ENCODE measurements at regions not wholly inside any gene's neighbourhood (a gene's known extent, or its start where the extent isn't known, plus 50 kb on each side); places are given as distances from the start of the nearest gene placed in this dataset.
"Not testable (repeated sequence)": the region's sequence is repeated elsewhere in the genome, so short reads cannot be mapped to it uniquely, and the experiment has no call there.

GRCh38 chr2:167787021-167787420 lies 460.4 kb downstream of the STK39 start:
- Histone ChIP-seq H3K27me3 (no peaks in the 10 kb centered on the region), H3K4me3 (no peak overlapping the region), H3K36me3 (no peaks in the 10 kb centered on the region), H3K9me3 (no peaks in the 10 kb centered on the region), H3K4me1 (no peaks in the 10 kb centered on the region), H3K27ac (no peak overlapping the region)
- ATAC-seq = no peak
- WGBS, 2 donors (ENCODE audit: low coverage in 1 of 2) = 100% methylated on average over 1 of the region's 1 CpG
- TF ChIP-seq POLR2A (IDR thresholded peaks at IDR 0.05) (no peak), EP300 (IDR thresholded peaks at IDR 0.05) (no peak), CTCF (IDR thresholded peaks at IDR 0.05) (no peak), POLR2AphosphoS5 (IDR thresholded peaks at IDR 0.05) (no peak)

- no peaks in the 10 kb centered on the region for H3K36me3 ChIP-seq
- WGBS, 2 donors (ENCODE audit: low coverage in 1 of 2) = 67 to 75% methylated on average over 5 to 6 of the region's 6 CpGs
- no peaks in the 10 kb centered on the region for H3K4me1 ChIP-seq
- no peak overlapping the region for H3K27ac ChIP-seq
- no peaks in the 10 kb centered on the region for H3K9me3 ChIP-seq
- no peak overlapping the region for H3K4me3 ChIP-seq
- no peak for ATAC-seq
- no peaks in the 10 kb centered on the region for H3K27me3 ChIP-seq
- TF ChIP-seq CTCF (IDR thresholded peaks at IDR 0.05) (no peak), POLR2AphosphoS5 (IDR thresholded peaks at IDR 0.05) (no peak), POLR2A (IDR thresholded peaks at IDR 0.05) (no peak), EP300 (IDR thresholded peaks at IDR 0.05) (no peak)
Observed at GRCh38 chr2:167785606-167786216, 461.7 kb downstream of the STK39 start.

- no peak overlapping the region for H3K4me3 ChIP-seq
- TF ChIP-seq EP300 (IDR thresholded peaks at IDR 0.05) = no peak
- no peak for TF ChIP-seq CTCF (IDR thresholded peaks at IDR 0.05)
- TF ChIP-seq POLR2AphosphoS5 (IDR thresholded peaks at IDR 0.05) = no peak
- TF ChIP-seq POLR2A (IDR thresholded peaks at IDR 0.05) = no peak
- no peak for ATAC-seq
- no peak overlapping the region for H3K27ac ChIP-seq
- 20 to 44% methylated on average over 1 to 2 of the region's 3 CpGs for WGBS, 2 donors (ENCODE audit: low coverage in 1 of 2)
- no peaks in the 10 kb centered on the region for H3K9me3 ChIP-seq
- no peaks in the 10 kb centered on the region for H3K4me1 ChIP-seq
- no peaks in the 10 kb centered on the region for H3K27me3 ChIP-seq
- H3K36me3 ChIP-seq = no peaks in the 10 kb centered on the region
Observed at GRCh38 chr2:167784084-167784425, 463.3 kb downstream of the STK39 start.

GRCh38 chr2:167783261-167784083 lies 463.9 kb downstream of the STK39 start:
- no peaks in the 10 kb centered on the region for H3K4me1 ChIP-seq
- no peaks in the 10 kb centered on the region for H3K27me3 ChIP-seq
- H3K9me3 ChIP-seq = no peaks in the 10 kb centered on the region
- no peak overlapping the region for H3K4me3 ChIP-seq
- ATAC-seq = no peak
- WGBS, 2 donors (ENCODE audit: low coverage in 1 of 2) = 26 to 33% methylated on average over 5 of the region's 5 CpGs
- TF ChIP-seq CTCF (IDR thresholded peaks at IDR 0.05) (no peak), POLR2AphosphoS5 (IDR thresholded peaks at IDR 0.05) (no peak), POLR2A (IDR thresholded peaks at IDR 0.05) (no peak), EP300 (IDR thresholded peaks at IDR 0.05) (no peak)
- H3K36me3 ChIP-seq = no peaks in the 10 kb centered on the region
- H3K27ac ChIP-seq = no peak overlapping the region

GRCh38 chr2:167781629-167782028 lies 465.8 kb downstream of the STK39 start:
- not testable (repeated sequence) for H3K4me3 ChIP-seq, ATAC-seq, H3K9me3 ChIP-seq, H3K27me3 ChIP-seq, H3K27ac ChIP-seq, H3K36me3 ChIP-seq, H3K4me1 ChIP-seq
- WGBS, 2 donors (ENCODE audit: low coverage in 1 of 2) = 100% methylated on average over 1 of the region's 8 CpGs; no CpG with 5 or more reads in 1 of the 2 donors
